HepG2 (cell line): ENCODE measurements at regions not wholly inside any gene's neighbourhood (a gene's known extent, or its start where the extent isn't known, plus 50 kb on each side); places are given as distances from the start of the nearest gene placed in this dataset.

ENCODE experiments used
- ATAC-seq: fragments of 200-7000 bp; cut with Tn5 transposase; 3 replicates; pipeline ENCODE4 v1.9.1; 2020; ENCODE audit warnings: mild to moderate bottlenecking, moderate library complexity
- BruUV-seq: library from RNA; stranded (reverse); fragments of 400-500 nt; replicated peaks from 2 replicates; lab custom pipeline; 2021; lab: Mats Ljungman, UMichigan
- CTCF ChIA-PET: fragments of 300-600 bp; formaldehyde crosslinking; extraction: SDS; loops from one replicate; lab custom pipeline; 2021; ENCODE audit warnings: low total read pairs, inconsistent platforms, low intra/inter-chr PET ratio; lab: Yijun Ruan, JAX
- POLR2A ChIA-PET: fragments of 350-600 bp; sonication (Branson Sonifier 250); formaldehyde crosslinking; loops from one replicate; lab custom pipeline; 2020; ENCODE audit warnings: antibody characterized with exemption, inconsistent platforms; lab: Yijun Ruan, JAX
- DNase-seq: peaks from one replicate; pipeline ENCODE4 v3.0.0-alpha.2; 2015; ENCODE audit warnings: low spot score
- FAIRE-seq: peaks from 3 replicates; lab custom pipeline; 2011; peaks lifted over from hg19 to GRCh38; lab: Jason Lieb, UNC
- H2AFZ ChIP-seq: one replicate; pipeline ENCODE4 v1.6.1; 2011; ENCODE audit warnings: low read length, inconsistent platforms
- H3K27ac ChIP-seq: fragments of 300-600 bp; 3 replicates; pipeline ENCODE4 v1.8.0; 2011; ENCODE audit warnings: mixed run types, mild to moderate bottlenecking, mixed read lengths, low read length, inconsistent platforms; ENCODE audit not compliant: insufficient read depth; ENCODE audit errors: extremely low read length
- H3K27me3 ChIP-seq, 2 experiments: fragments of 200-600 bp in 1 of 2; 2 replicates in 1 of 2; 3 replicates in 1 of 2; pipeline versions ENCODE4 v1.6.0 to v1.8.0; 2011; ENCODE audit warnings: low read length in 2 of 2, mild to moderate bottlenecking in 2 of 2, moderate library complexity in 2 of 2, inconsistent platforms in 1 of 2; ENCODE audit not compliant: insufficient read depth in 2 of 2, control insufficient read depth in 1 of 2
- H3K36me3 ChIP-seq, 2 experiments: fragments of 200-600 bp in 1 of 2; replicated peaks in 1 of 2; 2 replicates in 1 of 2; 3 replicates in 1 of 2; pipeline versions ENCODE4 v1.5.1 to v1.8.0; 2011; ENCODE audit warnings: low read length in 2 of 2, inconsistent platforms in 1 of 2; ENCODE audit not compliant: insufficient read depth in 2 of 2, control insufficient read depth in 1 of 2
- H3K4me1 ChIP-seq: 2 replicates; pipeline ENCODE4 v1.5.1; 2012; ENCODE audit warnings: low read length, inconsistent platforms; ENCODE audit not compliant: insufficient read depth
- H3K4me2 ChIP-seq: 2 replicates; pipeline ENCODE4 v1.6.0; 2011; ENCODE audit warnings: low read depth, low read length, inconsistent platforms
- H3K4me3 ChIP-seq, 3 experiments: fragments of 200-600 bp in 1 of 3; sonication (generic), shearing (Covaris generic) in 1 of 3; replicated peaks in 1 of 3; 2 replicates each; pipeline ENCODE4 v1.5.1; 2011 to 2016; ENCODE audit warnings: low read length in 3 of 3, inconsistent platforms in 2 of 3, low read depth in 2 of 3, mild to moderate bottlenecking in 2 of 3, control low read depth in 1 of 3, mixed read lengths in 1 of 3; ENCODE audit not compliant: insufficient read depth in 1 of 3
- H3K79me2 ChIP-seq: one replicate; pipeline ENCODE4 v1.6.1; 2011; ENCODE audit warnings: low read length, inconsistent platforms; ENCODE audit not compliant: insufficient read depth
- H3K9ac ChIP-seq: 2 replicates; pipeline ENCODE4 v1.6.0; 2011; ENCODE audit warnings: mild to moderate bottlenecking, low read depth, low read length, inconsistent platforms; ENCODE audit not compliant: insufficient read depth
- H3K9me3 ChIP-seq: 2 replicates; pipeline ENCODE4 v1.5.1; 2012; ENCODE audit warnings: mild to moderate bottlenecking, low read length
- H4K20me1 ChIP-seq: 2 replicates; pipeline ENCODE4 v1.6.0; 2011; ENCODE audit warnings: inconsistent platforms, mild to moderate bottlenecking, low read length, moderate library complexity; ENCODE audit not compliant: insufficient read depth
- ATF5 ChIP-seq: sonication (generic); formaldehyde crosslinking; IDR thresholded peaks from 2 replicates; pipeline ENCODE4 v1.4.0; 2020; ENCODE audit warnings: mild to moderate bottlenecking, low read depth, missing genetic modification reagents
- CTCF ChIP-seq: sonication (generic); formaldehyde crosslinking; IDR thresholded peaks from 2 replicates; pipeline ENCODE4 v1.5.0; 2020; ENCODE audit warnings: mild to moderate bottlenecking, missing genetic modification reagents, moderate library complexity
- PHB2 ChIP-seq: fragments of 450-650 bp; IDR thresholded peaks from 2 replicates; pipeline ENCODE4 v1.6.1; 2018; ENCODE audit not compliant: partially characterized antibody
- RERE ChIP-seq: IDR thresholded peaks from 2 replicates; pipeline ENCODE4 v1.6.1; 2016; ENCODE audit warnings: low read depth, missing genetic modification reagents, missing compliant biosample characterization
- ZBTB46 ChIP-seq: sonication (generic); formaldehyde crosslinking; IDR thresholded peaks from 2 replicates; pipeline ENCODE4 v1.4.0; 2020; ENCODE audit warnings: mild to moderate bottlenecking, missing genetic modification reagents, borderline replicate concordance
- ZMYM2 ChIP-seq: sonication (generic); formaldehyde crosslinking; IDR thresholded peaks from 2 replicates; pipeline ENCODE4 v1.8.0; 2022; ENCODE audit warnings: mild to moderate bottlenecking, missing genetic modification reagents
- ZNF615 ChIP-seq: sonication (generic); formaldehyde crosslinking; IDR thresholded peaks from 2 replicates; pipeline ENCODE4 v1.5.0; 2020; ENCODE audit warnings: mild to moderate bottlenecking, missing genetic modification reagents, borderline replicate concordance
- ZNF652 ChIP-seq: IDR thresholded peaks from 2 replicates; pipeline ENCODE4 v1.6.1; 2016; ENCODE audit warnings: low read depth, borderline replicate concordance
- ZNF674 ChIP-seq: sonication (generic); formaldehyde crosslinking; IDR thresholded peaks from 2 replicates; pipeline ENCODE4 v1.5.0; 2020; ENCODE audit warnings: low read depth, mild to moderate bottlenecking, missing genetic modification reagents
- WGBS: methylation state at CpG from one replicate; pipeline ENCODE4 v1.1.6; 2017; ENCODE audit warnings: low lambda C conversion rate; 5-methylcytosine and 5-hydroxymethylcytosine counted together
- in situ Hi-C: cut with HindIII; loops from 2 replicates; pipeline ENCODE4 v1.10.0; 2017; ENCODE audit warnings: low pct_unique_long_range_greater_than_20kb; ENCODE audit not compliant: extremely low pct_ligation_motif_present
- intact Hi-C: fragments of 100-400 bp; cut with micrococcal nuclease; formaldehyde crosslinking; loops from one replicate; pipeline ENCODE4 v1.10.0; 2022; ENCODE audit not compliant: unreplicated experiment

GRCh38 chr4:96120206-96120605 lies 280.3 kb downstream of the PDHA2 start (continued):
- TF ChIP-seq ZBTB46: no peak

GRCh38 chr4:96126227-96126626 lies 286.3 kb downstream of the PDHA2 start:
- H3K27ac ChIP-seq: no peak overlapping the region
- ATAC-seq: no peak

More at GRCh38 chr4:96126227-96126626, 286.3 kb downstream of the PDHA2 start:
- in situ Hi-C loops (no loop called here), intact Hi-C loops (no loop called here)
- Histone ChIP-seq H3K4me3 (no peak overlapping the region), H3K79me2 (no peaks in the 10 kb centered on the region), H3K9me3 (0 out of 2 replicates have a peak, but pooled peaks cover 3% of the 10 kb centered on the region), H2AFZ (no peak overlapping the region), H3K27me3 (no peaks in the 10 kb centered on the region), H3K4me2 (no peak overlapping the region), H4K20me1 (no peaks in the 10 kb centered on the region), H3K36me3 (no peaks in the 10 kb centered on the region), H3K4me1 (no peaks in the 10 kb centered on the region), H3K9ac (no peak overlapping the region)
- TF ChIP-seq ATF5 (no peak), ZNF615 (no peak), CTCF (CRISPR knock-in tag) (no peak), ZNF652 (CRISPR knock-in tag) (no peak), PHB2 (no peak), ZMYM2 (no peak), RERE (CRISPR knock-in tag) (no peak), ZNF674 (no peak)
- POLR2A ChIA-PET: no interaction called here
- 72% methylated on average over 10 of the region's 24 CpGs for whole genome bisulfite sequencing
- BruUV-seq: no TSS peak
- FAIRE-seq (no peak), DNase-seq (no peak)
- CTCF ChIA-PET: no interaction called here
